ENCODE measurements at regions not wholly inside any gene's neighbourhood (a gene's known extent, or its start where the extent isn't known, plus 50 kb on each side); places are given as distances from the start of the nearest gene placed in this dataset.

DNA sequence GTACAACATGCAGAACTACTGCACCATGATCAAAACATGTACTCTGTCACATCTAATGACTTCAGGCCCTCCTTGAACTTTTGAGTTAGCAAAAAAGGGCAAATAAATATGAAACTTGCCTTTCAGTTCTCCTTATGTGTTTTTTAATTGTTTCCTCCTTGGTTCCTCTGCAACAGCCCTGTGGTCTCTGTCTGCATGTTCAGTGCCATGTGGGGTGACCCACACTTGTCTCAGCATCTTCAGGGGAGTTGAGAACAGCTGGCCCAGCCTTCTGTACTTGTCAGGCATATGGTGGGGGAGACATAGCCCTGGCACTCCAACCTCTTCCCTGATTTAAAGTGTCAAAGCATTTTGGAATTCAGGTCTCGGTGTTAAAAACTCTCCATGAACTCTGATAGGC lies 188.0 kb upstream of the PGRMC2 start:
- no peak for DNase-seq

DNA sequence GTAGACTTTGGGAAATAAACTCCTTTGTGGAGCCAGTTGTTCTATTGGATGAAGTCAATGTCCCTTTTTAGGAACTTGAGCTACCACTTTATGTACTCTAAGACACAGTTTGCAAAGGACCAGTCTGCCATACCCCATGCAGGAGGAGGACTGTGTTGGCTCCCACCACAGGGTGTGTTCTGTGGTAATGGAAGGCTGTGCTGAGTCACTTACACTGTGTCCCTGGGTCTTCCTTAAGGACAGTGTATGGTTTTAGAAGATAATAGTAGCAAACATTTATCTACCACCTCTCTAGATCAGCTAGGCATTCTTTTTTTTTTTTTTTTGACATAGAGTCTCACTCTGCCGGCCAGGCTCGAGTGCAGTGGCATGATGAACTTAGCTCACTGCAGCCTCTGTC lies 184.0 kb upstream of the PGRMC2 start:
- no peak for DNase-seq

DNA sequence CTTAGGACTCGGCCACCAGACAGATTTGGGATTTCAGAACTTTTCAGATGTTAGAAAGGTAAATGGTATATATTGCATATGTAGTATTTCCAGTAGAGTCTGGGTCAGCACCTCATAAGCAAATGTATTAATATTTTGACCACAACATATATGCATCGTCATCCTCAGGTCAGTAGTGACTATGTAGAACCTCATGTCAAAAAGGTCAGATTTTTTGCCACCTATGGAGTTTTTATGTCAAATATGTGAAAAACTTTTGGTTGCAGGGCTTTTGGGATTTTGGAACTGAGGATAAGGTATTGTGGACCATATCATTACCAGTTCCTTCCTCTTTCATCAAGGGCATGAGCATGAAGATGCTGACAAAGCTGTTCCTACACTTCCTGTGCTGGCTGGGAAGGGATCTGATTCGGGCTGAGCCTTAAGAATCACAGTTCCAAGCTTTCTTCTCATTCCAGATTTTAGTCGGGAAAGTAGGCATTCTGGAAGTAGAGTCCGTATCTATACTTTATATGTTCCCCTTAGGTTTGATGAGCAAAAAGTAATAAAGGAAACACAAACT lies 183.0 kb upstream of the PGRMC2 start:
- no peak for DNase-seq

DNA sequence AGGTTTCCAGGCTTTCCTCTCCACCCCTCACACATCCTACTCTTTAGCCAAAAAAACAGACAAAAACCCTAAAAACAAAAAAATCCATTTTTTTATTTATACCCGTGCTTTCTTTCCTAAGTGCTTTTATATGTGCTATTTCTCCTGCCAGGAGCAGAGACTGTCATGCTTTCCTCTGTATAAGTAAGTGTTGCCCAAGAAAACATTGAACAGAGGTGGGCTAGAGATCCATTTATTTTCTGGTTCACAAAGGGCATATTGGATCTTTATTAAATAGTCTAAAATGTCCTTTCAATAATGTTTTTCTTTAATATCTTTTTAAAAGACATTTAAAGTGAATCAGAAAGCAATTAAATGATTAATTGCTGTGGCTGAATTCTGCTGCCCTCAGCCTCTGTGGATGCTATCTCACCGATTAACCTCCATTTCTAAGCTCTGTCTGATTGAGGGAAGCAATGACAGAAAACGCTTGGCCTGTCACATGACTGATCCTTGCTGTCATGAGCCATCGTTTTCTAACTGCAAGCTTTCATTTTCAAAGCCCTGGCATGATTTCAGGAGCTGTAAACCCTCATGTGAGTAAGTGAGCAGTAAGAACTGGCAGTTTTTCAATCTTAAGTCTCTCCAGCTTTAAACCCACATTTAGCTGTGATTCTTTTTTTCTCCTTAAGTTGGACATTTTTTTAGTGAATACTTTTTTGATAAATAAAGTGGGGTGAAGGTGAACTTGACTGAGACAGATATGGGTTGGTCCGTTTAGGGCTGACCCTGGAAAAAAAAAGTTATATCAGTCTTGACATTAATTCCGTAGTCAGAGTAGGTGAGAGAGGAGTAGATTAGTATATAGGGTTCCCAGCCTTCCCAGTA lies 180.7 kb upstream of the PGRMC2 start:
- no peak for DNase-seq

DNA sequence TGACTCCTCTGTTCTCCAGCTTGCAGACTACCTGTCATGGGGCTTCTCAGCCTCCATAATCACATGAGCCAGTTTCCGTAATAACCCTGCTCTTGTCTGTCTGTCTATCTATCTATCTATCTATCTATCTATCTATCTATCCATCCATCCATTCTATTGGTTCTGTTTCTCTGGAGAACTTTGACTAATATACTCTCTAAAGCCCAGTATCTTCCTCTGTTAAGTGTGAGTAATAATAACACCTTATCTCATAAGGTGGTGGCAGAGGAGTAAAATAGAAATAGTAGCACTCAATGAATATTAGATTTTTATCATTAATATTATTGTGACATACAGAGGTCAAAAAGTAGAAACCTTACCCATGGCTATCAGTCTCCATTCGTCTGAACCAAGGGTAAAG lies 177.9 kb upstream of the PGRMC2 start:
- no peak for DNase-seq

DNA sequence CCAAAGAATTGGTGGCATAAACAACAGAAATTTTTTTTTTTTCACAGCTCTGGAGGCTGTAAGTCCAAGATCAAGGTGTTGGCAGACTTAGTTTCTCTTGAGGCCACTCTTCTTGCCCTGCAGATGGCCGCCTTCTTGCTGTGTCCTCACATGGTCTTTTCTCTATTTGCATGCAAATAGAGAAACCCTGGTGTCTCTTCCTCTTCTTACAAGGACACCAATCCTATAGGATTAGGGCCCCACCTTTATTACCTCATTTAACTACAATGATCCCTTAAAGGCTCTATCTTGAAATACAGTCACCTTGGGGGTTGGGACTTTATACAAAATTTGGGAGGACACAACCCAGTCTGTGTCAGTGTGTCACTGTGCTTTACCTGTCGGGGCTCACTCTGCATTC lies 175.4 kb upstream of the PGRMC2 start:
- DNase-seq, result no peak

DNA sequence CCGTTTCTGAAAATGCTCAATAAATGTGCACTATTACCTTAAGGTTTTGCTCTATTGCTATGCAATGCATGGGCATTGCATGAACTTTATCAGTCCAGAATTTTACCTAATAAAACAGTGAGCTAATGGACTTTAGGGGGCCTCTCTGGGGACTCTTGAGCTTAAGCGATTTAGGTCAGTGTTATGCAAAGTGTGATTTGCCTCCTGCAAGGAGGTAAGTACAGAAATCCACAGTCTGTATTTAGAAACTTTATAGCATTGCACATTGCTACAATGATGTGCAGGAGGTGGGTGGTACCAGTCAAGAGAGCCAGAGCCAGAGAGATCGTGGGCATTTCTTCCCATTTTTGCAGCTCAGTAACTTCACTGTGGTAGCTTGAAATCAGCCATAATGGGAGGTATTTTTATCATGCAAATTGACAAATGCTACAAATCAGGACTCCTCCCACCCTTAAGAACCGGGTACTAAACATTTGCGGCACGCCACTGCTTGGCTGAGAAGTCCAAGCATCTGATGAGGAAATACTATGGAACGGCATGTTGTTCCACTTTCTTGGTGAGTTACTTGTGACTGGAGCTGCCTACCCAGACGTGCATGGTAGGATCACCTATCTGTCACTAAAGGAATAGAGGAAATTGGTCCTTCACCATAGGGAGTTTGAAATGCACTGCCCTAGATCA lies 174.6 kb upstream of the PGRMC2 start:
- no peak for DNase-seq

DNA sequence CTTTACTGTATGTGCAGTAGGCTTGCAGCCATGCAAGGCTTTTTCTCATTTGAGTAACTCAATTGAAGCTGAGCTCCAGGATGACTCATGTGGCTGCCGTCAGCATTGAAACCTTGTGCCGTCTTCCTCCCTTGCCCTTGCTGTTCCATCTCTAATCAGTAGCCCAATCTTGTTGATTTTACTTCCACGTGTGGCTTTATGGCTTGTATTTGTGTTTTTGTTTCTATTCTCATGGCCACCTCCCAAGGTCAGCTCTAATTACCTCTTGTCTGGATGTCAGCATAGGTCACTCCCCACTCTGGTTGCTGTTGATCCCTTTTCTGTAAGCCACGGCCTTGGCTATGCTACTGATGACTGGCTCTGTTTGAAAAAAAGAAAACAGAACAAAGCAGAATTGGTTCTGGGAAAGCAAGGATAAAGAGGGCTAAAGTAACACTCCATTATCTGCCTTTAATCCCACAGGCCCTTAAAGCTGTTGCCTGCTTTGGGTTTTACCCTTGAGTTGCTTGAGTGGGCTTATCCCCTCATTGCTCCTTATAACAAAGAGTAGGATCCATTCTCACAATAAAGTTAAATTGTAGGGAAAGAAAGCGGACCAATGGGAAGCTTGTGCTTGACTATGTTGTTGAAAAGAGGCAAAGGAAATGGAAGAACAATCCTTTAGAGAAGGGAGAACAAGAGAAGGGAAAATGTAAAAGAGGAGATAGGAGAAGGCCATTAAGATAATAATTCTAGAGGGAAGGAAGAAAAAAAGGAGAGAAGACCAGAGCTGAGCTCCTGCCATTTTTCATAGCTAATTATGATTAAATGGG lies 173.9 kb upstream of the PGRMC2 start:
- peak; percentile 16 for DNase-seq

DNA sequence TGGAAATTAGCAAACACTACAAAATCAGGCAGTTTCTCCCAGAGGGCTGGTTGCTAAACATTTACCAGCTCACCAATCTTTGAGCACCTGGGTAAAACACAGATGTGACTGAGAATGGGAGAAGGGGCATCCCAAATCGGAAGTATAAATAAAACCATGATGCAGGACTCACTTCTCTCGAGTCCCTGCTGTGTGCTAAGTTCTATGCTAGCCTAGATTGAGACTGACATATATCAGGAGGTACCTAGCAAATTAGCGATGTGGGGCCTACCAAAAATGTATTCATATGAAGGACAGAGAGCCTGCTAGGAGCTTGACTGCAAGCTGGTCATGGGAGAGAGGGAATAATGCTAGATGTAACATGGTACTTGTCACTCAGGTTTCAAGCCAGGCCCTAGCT lies 171.9 kb upstream of the PGRMC2 start:
- no peak for DNase-seq

DNA sequence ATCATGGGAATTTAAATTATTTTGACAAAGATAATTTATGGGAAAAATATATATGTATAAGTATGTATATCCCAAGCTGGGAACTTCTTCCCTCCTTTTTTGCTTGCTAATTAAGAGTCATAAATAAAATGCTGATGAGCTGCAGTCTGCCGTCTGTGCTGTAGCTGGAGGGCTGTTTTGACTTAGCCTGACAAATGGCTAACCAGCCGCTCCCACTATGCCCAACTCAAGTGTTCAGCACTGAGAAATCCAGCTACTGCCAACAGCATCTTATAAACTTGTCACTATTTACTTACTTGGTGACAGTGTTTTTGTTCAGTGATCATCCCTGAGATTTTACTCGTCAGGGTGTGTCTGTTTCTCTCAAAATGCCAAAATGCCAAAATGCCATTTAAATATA lies 171.2 kb upstream of the PGRMC2 start:
- no peak for DNase-seq

DNA sequence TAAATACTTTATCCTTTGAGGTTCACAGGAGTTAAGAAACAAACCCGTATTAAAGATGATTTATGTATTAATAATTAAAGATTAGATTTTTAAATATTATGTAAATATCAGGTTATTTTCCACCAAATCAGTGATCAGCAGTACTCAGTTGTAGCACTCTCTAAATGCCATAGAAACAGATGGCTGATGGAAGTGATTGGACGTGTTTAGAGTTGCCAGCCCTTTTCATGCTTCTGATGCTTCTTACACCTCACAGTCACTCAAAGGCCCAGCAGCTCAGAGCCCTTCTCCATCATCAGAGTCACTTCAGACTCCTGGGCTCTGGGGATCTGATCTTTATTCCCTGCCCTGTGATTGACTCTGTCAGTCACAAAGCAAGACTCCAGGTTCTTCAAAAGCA lies 170.1 kb upstream of the PGRMC2 start:
- no peak for DNase-seq

DNA sequence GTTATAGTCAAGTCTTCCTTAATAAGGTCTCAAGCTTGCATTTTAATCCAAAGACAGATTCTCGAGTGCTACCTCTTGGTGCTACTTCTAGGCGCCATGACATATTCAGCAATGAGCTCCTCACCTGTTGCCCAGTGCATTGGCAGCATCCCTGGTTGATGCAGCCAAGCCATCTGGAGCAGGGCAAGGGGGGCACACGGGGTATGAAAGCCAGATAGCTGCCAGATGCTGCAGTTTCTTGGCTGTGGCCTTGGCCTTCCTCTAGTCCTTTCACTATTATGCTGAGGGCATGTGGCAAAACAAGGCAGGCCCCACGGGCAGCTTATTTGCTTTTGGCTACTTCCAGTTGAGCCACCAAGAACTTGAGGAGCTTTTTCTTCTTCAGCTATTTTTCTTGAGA lies 168.6 kb upstream of the PGRMC2 start:
- no peak for DNase-seq

DNA sequence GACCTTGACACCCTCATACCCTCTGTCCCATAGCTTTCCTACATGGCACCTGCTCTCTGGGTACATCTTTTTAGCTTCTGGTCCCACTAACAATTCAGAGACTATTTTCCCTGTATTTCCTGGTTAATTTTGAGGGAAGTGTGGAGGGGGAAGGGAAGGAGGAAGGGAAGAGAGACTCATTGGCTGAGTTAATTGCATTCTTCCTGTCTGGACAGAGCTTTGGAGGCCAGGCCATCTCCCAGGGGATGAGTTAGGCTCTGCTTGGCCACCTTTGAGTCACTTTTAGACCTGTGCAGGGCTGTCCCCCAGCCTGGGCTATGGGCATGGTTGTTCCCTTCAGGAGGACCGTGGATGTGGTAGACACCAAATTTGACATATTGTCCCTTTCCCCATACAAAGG lies 167.9 kb upstream of the PGRMC2 start:
- DNase-seq, result no peak

DNA sequence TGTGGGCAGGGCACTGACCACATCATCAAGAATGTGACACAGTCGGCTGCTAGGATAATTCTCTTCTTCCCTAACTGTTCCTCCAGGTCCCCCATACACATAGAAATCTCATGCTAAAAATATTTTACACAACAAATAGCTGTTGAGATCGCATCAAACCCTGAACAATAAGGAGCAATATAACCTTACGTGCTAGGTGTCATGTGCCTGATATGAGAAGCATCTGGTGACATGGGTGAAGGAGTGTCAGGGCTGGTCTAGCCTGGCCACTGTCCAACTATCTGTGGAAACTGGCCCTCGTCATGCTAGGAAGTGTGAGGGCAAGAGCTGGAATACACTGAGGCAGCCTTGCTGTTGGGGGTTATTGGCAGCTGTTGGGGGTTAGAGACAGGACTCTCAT lies 167.3 kb upstream of the PGRMC2 start:
- DNase-seq, result no peak

DNA sequence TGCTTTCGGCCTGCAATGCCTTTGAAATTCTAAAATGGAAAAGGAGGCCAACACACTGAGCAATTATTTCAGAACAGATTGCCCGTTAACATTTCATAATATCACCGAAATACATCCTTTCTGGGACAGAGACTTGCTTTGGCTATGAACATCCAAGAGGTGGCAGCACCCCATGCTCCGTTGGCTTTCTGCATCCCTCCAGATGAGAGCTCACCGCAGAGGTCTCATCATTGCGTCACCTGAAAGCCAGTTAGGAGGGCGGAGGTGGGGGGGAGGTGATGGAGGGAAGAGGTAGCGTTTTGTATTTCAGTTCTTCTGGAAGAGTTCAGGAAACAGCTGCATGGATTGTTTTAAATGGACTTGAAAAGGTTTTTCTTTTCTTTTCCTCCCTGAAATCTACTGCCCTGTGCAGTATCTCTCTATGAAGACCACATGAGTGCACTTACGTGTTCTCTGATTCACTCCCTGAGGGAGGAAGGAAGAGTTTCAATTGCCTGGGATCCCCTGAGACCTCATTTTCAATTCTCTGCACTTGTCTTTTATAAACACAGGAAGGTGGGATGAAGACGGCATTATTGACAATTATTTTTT lies 166.8 kb upstream of the PGRMC2 start:
- DNase-seq, result peak; percentile 73

DNA sequence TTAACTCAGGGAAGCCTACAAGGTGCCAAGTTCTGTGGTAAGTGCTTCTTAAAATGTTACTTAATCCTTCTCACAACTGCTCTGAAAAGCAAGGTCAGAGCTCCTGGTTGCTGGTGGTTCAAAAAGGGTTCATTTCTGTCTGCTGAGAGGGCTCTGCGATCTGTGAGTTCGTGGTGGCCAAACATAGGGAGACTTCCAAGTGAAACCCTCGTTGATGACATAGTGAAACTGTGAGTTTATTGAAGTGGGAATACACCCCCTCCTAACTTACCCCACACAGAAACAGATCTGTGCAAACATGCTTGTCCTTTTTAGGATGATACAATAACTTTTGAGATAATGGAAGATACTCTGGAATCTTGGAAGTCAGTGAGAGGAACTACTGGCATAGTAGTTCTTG lies 164.8 kb upstream of the PGRMC2 start:
- DNase-seq, result no peak

DNA sequence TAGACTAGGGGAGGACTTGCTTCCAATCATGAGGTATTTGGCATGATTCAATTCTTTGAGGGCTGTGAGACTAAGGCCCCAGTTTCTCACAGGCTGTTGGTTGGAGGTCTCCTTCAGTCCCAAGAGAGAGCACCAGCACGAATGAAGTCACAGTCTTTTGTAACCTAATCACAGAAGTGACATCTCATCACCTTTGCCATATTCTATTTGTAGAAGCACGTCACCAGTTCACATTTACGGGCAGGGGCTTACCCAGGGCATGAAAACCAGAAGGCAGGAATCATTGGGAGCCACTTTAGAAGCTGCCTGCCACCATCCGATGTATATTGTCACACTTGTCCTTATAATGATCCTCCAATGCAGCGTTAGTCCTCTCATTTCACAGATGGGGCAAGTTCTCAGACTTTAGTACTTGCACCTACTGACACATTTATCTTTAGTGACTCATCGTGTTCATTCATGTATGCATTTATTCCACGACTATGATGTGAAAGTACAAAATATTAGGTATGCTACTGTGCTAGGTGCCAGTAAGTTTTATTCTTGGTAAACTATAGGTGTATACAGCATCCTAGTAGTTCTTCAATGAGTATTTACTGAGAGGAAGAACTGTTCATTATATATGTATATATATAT lies 163.8 kb upstream of the PGRMC2 start:
- no peak for DNase-seq

DNA sequence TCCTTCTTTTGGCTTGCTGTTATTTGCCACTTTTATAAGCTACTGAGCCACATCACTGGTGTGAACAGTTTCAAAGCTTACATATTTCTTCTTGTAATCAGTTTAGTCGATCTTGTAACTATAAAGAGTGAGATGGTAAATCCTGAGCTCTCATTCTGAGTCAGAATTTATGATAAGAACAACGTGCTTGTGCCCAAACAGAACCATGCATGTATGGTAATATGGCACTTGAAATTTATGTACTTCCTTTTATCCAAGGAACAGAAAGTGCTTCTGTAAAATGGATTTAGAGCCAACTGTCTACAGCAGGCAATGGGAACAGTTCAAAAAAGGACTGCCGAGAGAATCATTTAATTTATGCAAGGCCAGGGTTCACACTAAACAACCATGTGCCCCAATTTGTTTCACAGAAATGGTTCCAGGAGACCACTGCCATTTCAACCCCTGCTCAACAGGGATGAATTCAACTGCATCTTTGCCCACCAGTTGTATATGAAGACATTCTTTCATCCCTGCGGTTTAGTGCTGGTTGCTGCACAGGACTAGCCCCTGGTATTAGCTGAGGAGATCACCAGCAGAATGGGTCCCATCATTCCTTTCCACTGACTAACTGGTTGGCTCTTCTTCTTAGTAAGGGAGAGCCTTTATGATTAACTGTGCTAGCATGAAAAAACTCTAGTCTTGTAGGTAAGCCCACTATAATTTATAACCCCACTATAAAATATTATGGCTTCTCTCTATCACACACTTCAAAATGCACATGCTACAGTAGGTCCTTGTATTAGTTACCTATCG lies 162.9 kb upstream of the PGRMC2 start:
- no peak for DNase-seq

DNA sequence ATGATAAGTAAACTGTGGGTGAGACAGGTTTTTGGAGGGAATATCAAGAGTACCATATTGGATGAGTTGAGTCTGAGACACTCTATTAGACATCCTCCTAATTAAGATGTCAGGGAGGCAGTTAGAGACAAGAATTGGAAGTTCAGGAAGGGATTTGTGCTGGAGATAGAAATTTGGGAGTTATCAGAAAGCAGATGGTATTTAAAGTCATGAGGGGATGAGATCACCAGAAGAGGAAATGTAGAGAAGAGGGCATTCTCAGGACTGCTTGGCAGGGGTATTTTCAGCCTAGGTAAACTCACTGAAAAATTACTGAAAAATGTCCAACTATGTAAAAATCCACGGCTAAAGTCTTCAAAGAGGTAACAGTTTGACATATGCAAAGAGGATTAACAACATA lies 161.6 kb upstream of the PGRMC2 start:
- DNase-seq, result no peak

DNA sequence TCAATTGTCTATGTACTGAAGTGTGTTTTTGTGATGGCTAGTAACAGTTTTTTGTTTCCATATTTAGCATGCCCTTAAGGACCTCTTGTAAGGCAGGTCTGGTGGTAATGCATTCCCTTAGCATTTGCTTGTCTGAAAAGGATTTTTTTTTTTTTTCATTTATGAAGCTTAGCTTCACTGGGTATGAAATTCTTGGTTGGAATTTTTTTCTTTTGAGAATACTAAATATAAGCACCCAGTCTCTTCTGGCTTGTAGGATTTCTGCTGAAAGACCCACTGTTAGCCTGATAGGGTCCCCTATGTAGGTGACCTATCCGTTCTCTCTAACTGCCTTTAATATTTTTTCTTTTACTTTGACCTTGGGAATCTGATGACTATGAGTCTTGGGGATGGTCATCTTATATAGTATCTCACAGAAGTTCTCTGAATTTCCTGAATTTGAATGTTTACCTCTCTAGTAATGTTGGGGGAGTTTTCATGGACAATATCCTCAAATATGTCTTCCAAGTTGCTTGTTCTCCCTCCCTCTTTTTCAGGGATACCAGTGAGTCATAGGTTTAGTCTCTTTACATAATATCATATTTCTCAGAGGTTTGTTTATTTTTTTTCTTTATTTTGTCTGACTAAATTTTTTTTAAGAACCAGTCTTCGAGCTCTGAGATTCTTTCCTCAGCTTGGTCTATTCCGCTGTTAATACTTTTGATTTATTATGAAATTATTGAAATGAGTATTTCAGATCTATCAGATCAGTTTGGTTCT lies 157.1 kb upstream of the PGRMC2 start:
- DNase-seq, result no peak

DNA sequence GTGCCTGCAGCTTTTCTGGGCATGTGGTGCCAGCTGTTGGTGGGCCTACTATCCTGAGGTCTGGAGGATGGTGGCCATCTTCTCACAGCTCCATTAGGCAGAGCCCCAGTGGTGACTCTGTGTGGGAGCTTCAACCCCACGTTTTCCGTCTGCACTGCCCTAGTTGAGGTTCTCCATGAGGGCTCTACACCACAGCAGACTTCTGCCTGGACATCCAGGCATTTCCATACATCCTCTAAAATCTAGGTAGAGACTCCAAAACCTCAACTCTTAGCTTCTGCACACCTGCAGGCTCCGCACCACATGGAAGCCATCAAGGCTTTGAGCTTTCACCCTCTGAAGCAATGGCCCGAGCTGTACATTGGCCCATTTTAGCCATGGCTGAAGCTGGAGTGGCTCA lies 153.3 kb upstream of the PGRMC2 start:
- DNase-seq, result no peak
